Esophagus muscularis mucosa (tissue), 4 donors: ENCODE measurements at regions not wholly inside any gene's neighbourhood (a gene's known extent, or its start where the extent isn't known, plus 50 kb on each side); places are given as distances from the start of the nearest gene placed in this dataset.
"Not testable (repeated sequence)": the region's sequence is repeated elsewhere in the genome, so short reads cannot be mapped to it uniquely, and the experiment has no call there.

Experiments used
- DNase-seq: peaks from one replicate; pipeline ENCODE4 v3.0.0-alpha.2; 2017; ENCODE audit errors: extremely low spot score
- H3K27ac ChIP-seq, 4 donors: fragments of 200-600 bp; sonication (generic); replicated peaks in 1 of 4; 1 replicate in 3 of 4; 2 replicates in 1 of 4; pipeline ENCODE4 v1.5.1; 2016 to 2019; ENCODE audit warnings: mild to moderate bottlenecking in 1 of 4
- H3K27me3 ChIP-seq, 4 donors: fragments of 200-600 bp; sonication (generic); one replicate each; pipeline versions ENCODE4 v1.5.1 to v1.6.0; 2016 to 2019
- H3K36me3 ChIP-seq, 4 donors: fragments of 200-600 bp; sonication (generic); one replicate each; pipeline ENCODE4 v1.5.1; 2016 to 2019
- H3K4me1 ChIP-seq, 4 donors: fragments of 200-600 bp; sonication (generic); one replicate each; pipeline ENCODE4 v1.5.1; 2016 to 2019
- H3K4me3 ChIP-seq, 4 donors: fragments of 200-600 bp; sonication (generic); 1 replicate in 2 of 4; 2 replicates in 2 of 4; pipeline ENCODE4 v1.5.1; 2016 to 2019; ENCODE audit warnings: mild to moderate bottlenecking in 4 of 4, moderate library complexity in 1 of 4
- H3K9me3 ChIP-seq, 4 donors: fragments of 200-600 bp; sonication (generic); 1 replicate in 3 of 4; 2 replicates in 1 of 4; pipeline ENCODE4 v1.5.1; 2016 to 2019
- EP300 ChIP-seq: sonication (generic); formaldehyde crosslinking; IDR thresholded peaks from one replicate; pipeline ENCODE4 v1.6.1; 2017; ENCODE audit warnings: antibody characterized with exemption
- POLR2AphosphoS5 ChIP-seq, 2 donors: sonication (generic); formaldehyde crosslinking; IDR thresholded peaks; one replicate each; pipeline ENCODE4 v1.6.1; 2017; ENCODE audit warnings: antibody characterized with exemption in 2 of 2
- WGBS: methylation state at CpG from one replicate; pipeline ENCODE4 v1.1.5; 2018; 5-methylcytosine and 5-hydroxymethylcytosine counted together
- intact Hi-C: fragments of 100-400 bp; cut with DNase I; formaldehyde crosslinking; loops from one replicate; pipeline ENCODE4 v1.15.1; 2023
- TF ChIP-seq, protein P1 (sequence below), 3 experiments: fragments of 200-600 bp in 2 of 3; fragments of 450-650 bp in 1 of 3; sonication (generic) in 2 of 3; IDR thresholded peaks; one replicate each; pipeline ENCODE4 v1.5.1; 2017 to 2019; ENCODE audit warnings: antibody characterized with exemption in 3 of 3, mild to moderate bottlenecking in 2 of 3, moderate library complexity in 1 of 3

DNA sequence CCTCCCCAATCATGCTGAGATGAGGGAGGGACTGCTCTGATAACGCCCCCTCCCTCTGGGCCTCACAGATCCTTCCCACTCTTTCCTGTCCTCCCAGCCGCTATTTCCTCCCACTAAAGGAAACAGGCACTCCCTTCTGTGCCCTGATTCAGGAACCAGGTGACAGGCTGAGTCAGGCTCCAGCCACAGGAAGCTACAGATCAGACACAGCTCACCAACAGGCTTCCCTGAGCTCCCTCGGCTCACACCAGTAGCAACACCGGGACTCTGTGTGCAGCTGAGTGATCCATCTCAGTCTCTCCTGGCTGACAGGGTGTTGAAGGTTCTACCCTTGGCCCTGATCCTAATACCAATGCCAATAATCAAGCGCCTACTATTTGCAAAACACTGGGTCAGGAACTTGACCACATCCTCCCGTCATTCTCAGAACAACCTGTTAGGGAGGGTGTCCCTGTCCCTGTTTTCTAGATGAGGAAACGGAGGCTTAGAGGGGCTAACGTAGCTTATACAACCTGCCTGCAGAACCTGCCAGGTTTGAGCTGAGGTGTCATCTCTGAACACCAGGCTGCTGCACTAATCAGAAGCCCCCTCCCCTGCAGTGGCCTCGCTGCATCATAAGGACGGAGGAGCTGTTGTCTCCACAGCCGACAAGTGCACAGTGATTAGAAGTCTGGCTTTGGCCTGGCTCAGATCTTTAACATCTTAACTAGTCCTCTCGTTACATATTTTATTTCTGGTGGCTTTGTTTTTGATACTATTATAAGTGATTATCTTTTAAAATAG lies 126.3 kb downstream of the LRRC37A3 start:
- DNase-seq: not testable (repeated sequence)
- WGBS: 72% methylated on average over 10 of the region's 12 CpGs

DNA sequence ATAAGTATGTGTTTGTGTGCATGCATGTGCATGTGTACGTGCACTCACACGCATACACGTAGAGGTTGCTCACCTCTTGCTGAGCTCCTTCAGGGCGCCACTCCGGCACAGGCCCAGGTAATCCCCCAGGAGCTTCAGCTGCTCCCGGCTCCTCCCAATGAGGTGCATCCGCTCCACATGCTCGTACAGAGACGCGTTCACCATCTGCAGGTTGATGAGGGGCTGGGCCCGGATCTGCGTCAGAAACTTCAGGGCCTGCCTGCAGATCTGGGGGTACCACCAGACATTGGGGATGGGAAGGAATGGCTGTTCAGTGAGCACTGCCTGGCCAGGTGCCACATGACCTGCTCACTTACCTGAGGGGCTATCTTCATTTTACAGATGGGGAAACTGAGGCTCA lies 127.0 kb downstream of the LRRC37A3 start:
- H3K4me1 ChIP-seq, H3K4me3 ChIP-seq, intact Hi-C loops, H3K27ac ChIP-seq, H3K9me3 ChIP-seq, DNase-seq: not testable (repeated sequence)
- H3K27me3 ChIP-seq: peaks cover 0 to 15% (median 0%) of the 10 kb centered on the region in 4 donors
- H3K36me3 ChIP-seq: peaks cover 19 to 87% (median 39%) of the 10 kb centered on the region in 4 donors
- no CpG with 5 or more reads among the region's 12 CpGs for WGBS

More for the DNA sequence above, 126.3 kb downstream of the LRRC37A3 start:
- intact Hi-C loops, H3K4me3 ChIP-seq, H3K9me3 ChIP-seq, H3K4me1 ChIP-seq, H3K27me3 ChIP-seq: not testable (repeated sequence)
- TF ChIP-seq POLR2AphosphoS5 (IDR thresholded peaks at IDR 0.05): peak; percentile 43 to 58
- peak overlapping the region in 2 of 4 donors; percentile 31 to 36 for H3K27ac ChIP-seq
- H3K36me3 ChIP-seq: peaks cover 19 to 85% (median 38%) of the 10 kb centered on the region in 4 donors

DNA sequence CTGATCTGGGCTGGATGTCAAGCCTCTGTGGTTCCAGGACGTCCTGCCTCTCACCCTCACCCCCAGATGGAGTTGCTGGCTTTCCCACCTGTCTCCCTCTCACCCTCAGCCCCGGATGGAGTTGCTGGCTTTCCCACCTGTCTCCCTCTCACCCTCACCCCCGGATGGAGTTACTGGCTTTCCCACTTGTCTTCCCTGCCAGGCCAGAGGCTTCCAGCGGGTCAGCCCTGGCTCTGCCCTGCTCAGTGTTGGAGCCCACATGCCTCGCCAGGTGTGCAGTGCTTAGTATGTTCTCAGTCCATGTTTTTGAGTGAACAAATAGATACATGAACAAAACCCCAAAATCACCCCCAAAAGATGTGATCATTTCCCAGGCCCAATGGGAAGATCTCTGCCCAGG lies 127.6 kb downstream of the LRRC37A3 start:
- H3K4me1 ChIP-seq, DNase-seq, H3K27ac ChIP-seq, H3K9me3 ChIP-seq, H3K4me3 ChIP-seq, intact Hi-C loops: not testable (repeated sequence)
- peaks cover 0 to 21% (median 0%) of the 10 kb centered on the region in 4 donors for H3K27me3 ChIP-seq
- peaks cover 22 to 89% (median 43%) of the 10 kb centered on the region in 4 donors for H3K36me3 ChIP-seq
- 79% methylated on average over 5 of the region's 5 CpGs for WGBS

DNA sequence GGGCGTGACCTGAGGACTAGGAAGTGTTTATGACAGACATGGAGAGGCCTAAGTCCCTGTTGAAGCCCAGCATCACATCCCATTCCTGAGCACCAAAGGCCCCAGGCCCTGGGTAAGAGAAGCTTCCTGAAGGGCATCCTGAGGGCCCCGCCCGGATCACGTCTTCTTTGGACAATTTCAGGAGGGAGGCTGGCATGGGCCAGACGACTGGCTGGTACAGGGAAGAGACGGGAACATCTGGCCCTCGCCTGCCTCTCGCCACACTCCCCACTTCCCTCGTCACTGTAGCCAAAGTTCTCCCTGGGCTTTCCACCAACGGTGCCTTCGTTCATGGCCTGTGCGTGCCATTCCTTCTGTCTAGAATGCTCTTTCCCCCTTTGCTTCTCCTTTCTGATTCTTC lies 128.1 kb downstream of the LRRC37A3 start:
- not testable (repeated sequence) for DNase-seq

DNA sequence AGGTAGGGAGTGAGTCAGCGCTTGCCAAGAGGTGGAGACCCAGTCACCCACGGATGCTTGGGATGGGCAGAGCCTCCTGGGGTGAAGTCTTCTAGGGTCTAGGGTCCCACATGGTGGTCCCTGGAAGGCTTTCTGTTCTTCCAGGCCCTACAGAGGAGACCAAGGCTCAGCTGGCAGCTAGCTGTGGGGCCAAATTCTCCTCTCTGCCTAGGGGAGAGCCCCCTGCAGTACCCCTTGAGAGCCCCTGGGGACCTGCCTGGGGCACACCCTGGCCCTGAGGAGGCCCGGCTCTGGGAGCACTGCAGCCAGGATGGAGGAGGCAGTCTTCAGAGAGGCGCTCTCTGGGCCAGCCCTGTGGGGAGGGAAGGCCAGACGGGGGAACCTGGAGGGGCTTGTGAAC lies 128.6 kb upstream of the SMURF2 start:
- peaks cover 32 to 89% (median 53%) of the 10 kb centered on the region in 4 donors for H3K36me3 ChIP-seq
- DNase-seq, H3K27ac ChIP-seq, intact Hi-C loops, H3K4me3 ChIP-seq, H3K9me3 ChIP-seq, H3K4me1 ChIP-seq: not testable (repeated sequence)
- WGBS: 97% methylated on average over 4 of the region's 5 CpGs
- H3K27me3 ChIP-seq: peaks cover 0 to 31% (median 0%) of the 10 kb centered on the region in 4 donors

More for the DNA sequence above, 128.1 kb downstream of the LRRC37A3 start:
- H3K4me1 ChIP-seq, H3K4me3 ChIP-seq, H3K27ac ChIP-seq, intact Hi-C loops, H3K9me3 ChIP-seq: not testable (repeated sequence)
- Histone ChIP-seq H3K36me3 (peaks cover 27 to 89% (median 47%) of the 10 kb centered on the region in 4 donors), H3K27me3 (peaks cover 0 to 26% (median 0%) of the 10 kb centered on the region in 4 donors)
- 80% methylated on average over 9 of the region's 12 CpGs for WGBS

DNA sequence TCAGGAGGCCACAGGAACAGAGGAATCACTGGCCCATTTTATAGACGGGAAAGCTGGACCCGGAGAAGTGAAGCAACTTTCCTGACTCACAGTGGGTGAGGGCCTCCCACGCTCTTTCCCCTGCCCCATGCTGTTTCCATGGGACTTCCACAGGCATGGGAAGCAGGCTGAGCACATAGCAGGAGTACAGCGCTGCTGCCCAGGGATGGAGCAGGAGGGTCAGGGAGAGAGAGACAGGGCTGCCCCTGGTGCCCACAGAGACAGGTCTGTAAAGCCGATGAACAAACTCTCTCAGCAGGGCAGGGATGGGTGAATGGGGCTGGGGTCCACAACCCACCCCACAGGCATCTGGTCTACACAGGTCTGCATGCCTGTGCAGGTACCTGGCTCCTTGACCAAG lies 128.1 kb upstream of the SMURF2 start:
- 90% methylated on average over 5 of the region's 5 CpGs for WGBS
- H3K4me1 ChIP-seq, DNase-seq, H3K9me3 ChIP-seq, H3K27ac ChIP-seq, H3K4me3 ChIP-seq, intact Hi-C loops: not testable (repeated sequence)
- Histone ChIP-seq H3K36me3 (peaks cover 37 to 92% (median 58%) of the 10 kb centered on the region in 4 donors), H3K27me3 (peaks cover 0 to 36% (median 0%) of the 10 kb centered on the region in 4 donors)

DNA sequence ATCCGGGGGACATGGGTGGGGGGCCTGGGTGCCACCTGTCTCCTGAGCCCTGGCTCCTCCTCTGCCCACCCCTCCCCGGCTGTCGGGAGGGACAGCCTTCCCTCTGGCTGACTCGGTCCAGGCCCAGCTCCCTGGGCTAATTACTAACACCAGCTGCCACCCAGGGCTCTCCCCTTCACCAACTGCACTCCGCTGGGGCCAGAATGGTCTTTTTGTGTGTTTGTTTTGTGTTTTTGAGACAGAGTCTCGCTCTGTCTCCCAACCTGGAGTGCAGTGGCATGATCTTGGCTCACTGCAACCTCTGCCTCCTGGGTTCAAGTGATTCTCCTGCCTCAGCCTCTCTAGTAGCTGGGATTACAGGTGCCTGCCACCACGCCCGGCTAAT lies 126.9 kb upstream of the SMURF2 start:
- WGBS: 82% methylated on average over 8 of the region's 8 CpGs
- intact Hi-C loops, H3K4me3 ChIP-seq, DNase-seq, H3K27ac ChIP-seq, H3K4me1 ChIP-seq, H3K9me3 ChIP-seq: not testable (repeated sequence)
- H3K36me3 ChIP-seq: peaks cover 43 to 92% (median 63%) of the 10 kb centered on the region in 4 donors
- H3K27me3 ChIP-seq: peaks cover 0 to 48% (median 2%) of the 10 kb centered on the region in 4 donors

DNA sequence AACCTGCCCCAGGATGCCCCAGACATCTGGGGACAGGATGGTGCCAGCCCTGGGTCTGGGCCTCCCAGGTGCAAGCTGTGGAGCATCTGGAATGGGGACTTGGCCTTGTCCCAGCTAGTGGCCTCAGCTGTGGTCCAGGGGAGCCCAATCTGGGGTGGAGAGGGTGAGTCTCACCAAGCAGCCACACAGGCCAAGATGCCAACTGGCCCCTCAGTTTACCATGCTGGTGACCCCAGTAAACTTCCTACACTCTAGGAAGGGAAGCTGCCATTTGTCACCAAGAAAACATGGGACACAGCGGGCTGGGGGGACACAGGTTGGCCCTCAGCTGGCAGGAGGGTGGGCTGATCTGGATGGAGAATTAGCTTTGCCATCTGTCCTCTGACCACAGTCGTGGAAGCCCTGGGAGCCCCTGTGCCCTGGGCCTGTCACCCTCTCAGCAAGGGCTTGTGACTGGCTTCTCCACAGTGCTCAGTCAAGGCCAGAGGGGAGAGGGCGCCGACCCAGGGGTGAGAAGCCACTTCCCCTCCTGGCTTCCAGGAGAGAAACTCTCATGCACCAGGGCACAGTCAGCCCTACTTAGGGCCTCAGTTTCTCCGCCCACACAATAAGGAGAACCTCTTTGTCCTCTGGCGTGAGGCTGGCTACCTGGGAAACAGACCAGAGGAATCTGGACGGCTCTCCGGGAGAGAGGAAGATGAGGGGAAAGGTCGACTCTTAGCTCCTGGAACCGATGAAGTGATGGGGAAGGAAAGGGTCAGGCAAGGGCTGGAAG lies 126.4 kb upstream of the SMURF2 start:
- 75% methylated on average over 8 of the region's 10 CpGs for WGBS
- H3K36me3 ChIP-seq: peaks cover 44 to 93% (median 65%) of the 10 kb centered on the region in 4 donors
- DNase-seq: no peak

More for the DNA sequence above, 126.4 kb upstream of the SMURF2 start:
- H3K4me3 ChIP-seq: no peak overlapping the region
- TF ChIP-seq EP300: no peak
- TF ChIP-seq POLR2AphosphoS5 (IDR thresholded peaks at IDR 0.05): no peak
- TF ChIP-seq, protein P1, sequence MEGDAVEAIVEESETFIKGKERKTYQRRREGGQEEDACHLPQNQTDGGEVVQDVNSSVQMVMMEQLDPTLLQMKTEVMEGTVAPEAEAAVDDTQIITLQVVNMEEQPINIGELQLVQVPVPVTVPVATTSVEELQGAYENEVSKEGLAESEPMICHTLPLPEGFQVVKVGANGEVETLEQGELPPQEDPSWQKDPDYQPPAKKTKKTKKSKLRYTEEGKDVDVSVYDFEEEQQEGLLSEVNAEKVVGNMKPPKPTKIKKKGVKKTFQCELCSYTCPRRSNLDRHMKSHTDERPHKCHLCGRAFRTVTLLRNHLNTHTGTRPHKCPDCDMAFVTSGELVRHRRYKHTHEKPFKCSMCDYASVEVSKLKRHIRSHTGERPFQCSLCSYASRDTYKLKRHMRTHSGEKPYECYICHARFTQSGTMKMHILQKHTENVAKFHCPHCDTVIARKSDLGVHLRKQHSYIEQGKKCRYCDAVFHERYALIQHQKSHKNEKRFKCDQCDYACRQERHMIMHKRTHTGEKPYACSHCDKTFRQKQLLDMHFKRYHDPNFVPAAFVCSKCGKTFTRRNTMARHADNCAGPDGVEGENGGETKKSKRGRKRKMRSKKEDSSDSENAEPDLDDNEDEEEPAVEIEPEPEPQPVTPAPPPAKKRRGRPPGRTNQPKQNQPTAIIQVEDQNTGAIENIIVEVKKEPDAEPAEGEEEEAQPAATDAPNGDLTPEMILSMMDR (IDR thresholded peaks at IDR 0.05): no peak
- H3K27me3 ChIP-seq: peaks cover 0 to 53% (median 2%) of the 10 kb centered on the region in 4 donors
- intact Hi-C loops: no loop called here
- no peak overlapping the region for H3K27ac ChIP-seq
- no peaks in the 10 kb centered on the region for H3K9me3 ChIP-seq
- H3K4me1 ChIP-seq: peaks cover 0 to 5% (median 0%) of the 10 kb centered on the region in 4 donors
